ENCODE measurements at regions not wholly inside any gene's neighbourhood (a gene's known extent, or its start where the extent isn't known, plus 50 kb on each side); places are given as distances from the start of the nearest gene placed in this dataset.

GRCh38 chr7:46152696-46153095 is 231.6 kb upstream of the IGFBP3 start:
- DNase-seq (ENCODE audit: low read depth in 1 of 2, low spot score in 2 of 2) = no peak
- Histone ChIP-seq H3K36me3 (ENCODE audit: control insufficient read depth in 2 of 4, insufficient read depth in 4 of 4, low read length in 3 of 4) (no peaks in the 10 kb centered on the region; a peak in 1 of 8 replicates), H3K18ac (ENCODE audit: extremely low read depth, low read length) (no peak overlapping the region)

More at GRCh38 chr7:46152696-46153095, 231.6 kb upstream of the IGFBP3 start:
- Histone ChIP-seq H3K9me3 (ENCODE audit: insufficient read depth in 2 of 2, low read depth in 1 of 2, low read length in 1 of 2) (no peaks in the 10 kb centered on the region), H3K23ac (ENCODE audit: insufficient read length) (no peak overlapping the region), H3K79me1 (ENCODE audit: low read depth, low read length) (no peaks in the 10 kb centered on the region), H3K14ac (ENCODE audit: insufficient read length) (no peak overlapping the region), H4K8ac (ENCODE audit: extremely low read depth, insufficient read depth, low read length) (no peak overlapping the region), H2BK120ac (replicated peaks; ENCODE audit: low read depth, low read length) (no peak overlapping the region), H2BK12ac (ENCODE audit: low read depth, low read length) (no peak overlapping the region), H2BK15ac (ENCODE audit: low read length) (no peak overlapping the region), H4K20me1 (replicated peaks in 1 of 2; ENCODE audit: control insufficient read depth in 1 of 2, insufficient read depth in 2 of 2, low read length in 2 of 2) (no peaks in the 10 kb centered on the region), H4K91ac (replicated peaks; ENCODE audit: insufficient read length, low read length) (no peak overlapping the region), H3K27ac (ENCODE audit: low read depth, low read length) (no peak overlapping the region), H3K79me2 (ENCODE audit: control insufficient read depth in 1 of 2, insufficient read depth in 2 of 2, low read length in 2 of 2) (no peaks in the 10 kb centered on the region), H3K4me3 (ENCODE audit: extremely low read depth in 1 of 4, insufficient read depth in 2 of 4, low read depth in 3 of 4, low read length in 4 of 4) (no peak overlapping the region), H3K27me3 (replicated peaks in 1 of 4; ENCODE audit: control insufficient read depth in 3 of 4, extremely low read depth in 1 of 4, insufficient read depth in 3 of 4, low read length in 3 of 4) (no peaks in the 10 kb centered on the region), H3K4me2 (ENCODE audit: insufficient read depth in 1 of 2, low read depth in 2 of 2, low read length in 2 of 2) (no peak overlapping the region), H3K4me1 (replicated peaks in 1 of 4; ENCODE audit: control insufficient read depth in 3 of 4, insufficient read depth in 4 of 4, low read length in 3 of 4) (no peaks in the 10 kb centered on the region), H4K5ac (ENCODE audit: insufficient read length, low read depth, low read length) (no peak overlapping the region), H3K9ac (replicated peaks in 1 of 4; ENCODE audit: extremely low read depth in 1 of 4, low read depth in 3 of 4, low read length in 3 of 4) (no peak overlapping the region), H3K56ac (replicated peaks; ENCODE audit: insufficient read length, low read depth, low read length) (peak overlapping the region; percentile 47), H3K4ac (replicated peaks; ENCODE audit: insufficient read length, low read depth, low read length) (no peak overlapping the region), H2AFZ (ENCODE audit: low read length) (no peak overlapping the region), H2BK5ac (ENCODE audit: low read depth, low read length) (no peak overlapping the region), H3K23me2 (ENCODE audit: low read depth, low read length) (no peaks in the 10 kb centered on the region), H2BK20ac (ENCODE audit: low read length) (no peak overlapping the region; the same call in 1 of the 2 replicates), H2AK5ac (ENCODE audit: low read depth, low read length) (no peak overlapping the region)
- FAIRE-seq = no peak
- CTCF ChIA-PET (ENCODE audit: partially characterized antibody) = interaction anchor here (0.9 to 1.5 kb wide), 2 partner anchors 9 to 89 kb away, joined by 3 to 4 read pairs; no protein-coding TSS in a partner anchor
- 83% methylated on average over 2 of the region's 2 CpGs; no CpG with 5 or more reads in 1 of the 2 experiments for WGBS, 2 experiments (ENCODE audit: extremely low coverage in 1 of 2, insufficient coverage in 1 of 2, insufficient read length in 1 of 2, insufficient replicate concordance in 2 of 2, low coverage in 1 of 2, low lambda C conversion rate in 2 of 2, missing lambda C conversion rate in 1 of 2)
- TF ChIP-seq TEAD4 (IDR thresholded peaks at IDR 0.05; ENCODE audit: low read depth, low read length) (no peak), RAD21 (IDR thresholded peaks at IDR 0.05 in 1 of 2, conservative IDR thresholded peaks at IDR 0.05 in 1 of 2; ENCODE audit: low read depth in 2 of 2, low read length in 2 of 2) (peak; percentile 23 to 38; a peak in 1 of 4 replicates), GABPA (IDR thresholded peaks at IDR 0.05; ENCODE audit: borderline replicate concordance, insufficient read depth, low read length) (no peak), CBX5 (IDR thresholded peaks at IDR 0.05; ENCODE audit: low read depth, low read length) (no peak)
- TF ChIP-seq, protein P1, sequence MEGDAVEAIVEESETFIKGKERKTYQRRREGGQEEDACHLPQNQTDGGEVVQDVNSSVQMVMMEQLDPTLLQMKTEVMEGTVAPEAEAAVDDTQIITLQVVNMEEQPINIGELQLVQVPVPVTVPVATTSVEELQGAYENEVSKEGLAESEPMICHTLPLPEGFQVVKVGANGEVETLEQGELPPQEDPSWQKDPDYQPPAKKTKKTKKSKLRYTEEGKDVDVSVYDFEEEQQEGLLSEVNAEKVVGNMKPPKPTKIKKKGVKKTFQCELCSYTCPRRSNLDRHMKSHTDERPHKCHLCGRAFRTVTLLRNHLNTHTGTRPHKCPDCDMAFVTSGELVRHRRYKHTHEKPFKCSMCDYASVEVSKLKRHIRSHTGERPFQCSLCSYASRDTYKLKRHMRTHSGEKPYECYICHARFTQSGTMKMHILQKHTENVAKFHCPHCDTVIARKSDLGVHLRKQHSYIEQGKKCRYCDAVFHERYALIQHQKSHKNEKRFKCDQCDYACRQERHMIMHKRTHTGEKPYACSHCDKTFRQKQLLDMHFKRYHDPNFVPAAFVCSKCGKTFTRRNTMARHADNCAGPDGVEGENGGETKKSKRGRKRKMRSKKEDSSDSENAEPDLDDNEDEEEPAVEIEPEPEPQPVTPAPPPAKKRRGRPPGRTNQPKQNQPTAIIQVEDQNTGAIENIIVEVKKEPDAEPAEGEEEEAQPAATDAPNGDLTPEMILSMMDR (IDR thresholded peaks at IDR 0.05; ENCODE audit: control extremely low read depth in 1 of 3, insufficient read depth in 1 of 3, low read depth in 1 of 3, low read length in 3 of 3) = peak in 2 of 3 experiments; percentile 23 to 52; a peak in 3 of 4 replicates
- POLR2A ChIA-PET (ENCODE audit: partially characterized antibody) = no interaction called here

Measured in H1 (cell line).